Transverse colon (tissue), 4 donors: ENCODE measurements at regions not wholly inside any gene's neighbourhood (a gene's known extent, or its start where the extent isn't known, plus 50 kb on each side); places are given as distances from the start of the nearest gene placed in this dataset.

Experiments used
- DNase-seq: peaks from one replicate; pipeline ENCODE4 v3.0.0-alpha.2; 2019
- H3K27ac ChIP-seq, 4 donors: fragments of 200-600 bp; sonication (generic); 2 replicates each; pipeline ENCODE4 v1.5.1; 2016 to 2018; ENCODE audit warnings: inconsistent platforms in 4 of 4
- H3K27me3 ChIP-seq: fragments of 200-600 bp; sonication (generic); 2 replicates; pipeline ENCODE4 v1.5.1; 2017; ENCODE audit warnings: inconsistent platforms
- H3K36me3 ChIP-seq, 4 donors: fragments of 200-600 bp; sonication (generic); 2 replicates each; pipeline ENCODE4 v1.5.1; 2017 to 2019; ENCODE audit warnings: inconsistent platforms in 4 of 4
- H3K4me1 ChIP-seq, 4 donors: fragments of 200-600 bp; sonication (generic); 2 replicates each; pipeline ENCODE4 v1.5.1; 2017 to 2020; ENCODE audit warnings: inconsistent platforms in 4 of 4
- H3K4me3 ChIP-seq, 4 donors: fragments of 200-600 bp; sonication (generic); 1 replicate in 1 of 4; 2 replicates in 3 of 4; pipeline versions ENCODE4 v1.5.1 to v1.6.1; 2017 to 2019; ENCODE audit warnings: inconsistent platforms in 4 of 4
- H3K9me3 ChIP-seq, 2 donors: fragments of 200-600 bp; sonication (generic); 2 replicates each; pipeline ENCODE4 v1.5.1; 2017 to 2019; ENCODE audit warnings: inconsistent platforms in 2 of 2
- EP300 ChIP-seq: sonication (generic); formaldehyde crosslinking; IDR thresholded peaks from one replicate; pipeline ENCODE4 v1.6.1; 2017; ENCODE audit warnings: antibody characterized with exemption, low read depth
- POLR2A ChIP-seq: fragments of 450-650 bp; IDR thresholded peaks from one replicate; pipeline ENCODE4 v1.6.1; 2016; ENCODE audit warnings: antibody characterized with exemption, mild to moderate bottlenecking, moderate library complexity
- POLR2AphosphoS5 ChIP-seq, 3 donors: sonication (generic); formaldehyde crosslinking; IDR thresholded peaks; one replicate each; pipeline ENCODE4 v1.6.1; 2016; ENCODE audit warnings: antibody characterized with exemption in 3 of 3
- WGBS, 2 donors: methylation state at CpG; one replicate each; pipeline ENCODE4 v1.1.5; 2018; ENCODE audit warnings: low coverage in 1 of 2; 5-methylcytosine and 5-hydroxymethylcytosine counted together
- in situ Hi-C, 4 donors: fragments of 200-750 bp; cut with MboI; loops; one replicate each; pipeline versions ENCODE4 v1.15.0 to v1.15.1; 2017; ENCODE audit warnings: low sequenced_read_pairs in 3 of 4, low pct_ligation_motif_present in 1 of 4, low pct_unique_long_range_greater_than_20kb in 1 of 4
- intact Hi-C: fragments of 100-400 bp; cut with DNase I; formaldehyde crosslinking; loops from one replicate; pipeline ENCODE4 v1.15.1; 2023; ENCODE audit warnings: low total_unique reads
- TF ChIP-seq, protein P1 (sequence below), 5 experiments: fragments of 200-600 bp in 3 of 5; fragments of 450-650 bp in 2 of 5; sonication (generic) in 3 of 5; IDR thresholded peaks; 1 replicate in 2 of 5; 2 replicates in 3 of 5; pipeline ENCODE4 v1.5.1; 2016 to 2017; ENCODE audit warnings: antibody characterized with exemption in 5 of 5, inconsistent platforms in 3 of 5, mild to moderate bottlenecking in 2 of 5, moderate library complexity in 1 of 5

DNA sequence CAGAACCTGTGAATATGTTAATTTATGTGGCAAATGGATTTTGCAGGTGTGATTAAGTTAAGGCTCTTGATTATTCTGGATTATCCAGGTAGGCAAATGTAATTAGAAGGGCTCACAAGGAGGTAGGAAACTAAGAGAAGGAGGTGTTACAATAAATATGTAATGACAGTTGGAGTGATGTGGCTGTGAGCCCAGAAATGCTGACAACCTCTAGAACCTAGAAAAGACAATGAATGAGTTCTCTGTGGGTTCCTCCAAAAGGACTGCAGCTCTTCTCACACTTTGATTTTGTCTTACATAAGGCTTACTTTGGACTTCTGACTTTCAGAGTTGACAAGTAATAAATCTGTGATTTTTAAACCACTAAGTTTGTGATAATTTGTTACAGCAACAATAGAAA is 406.6 kb upstream of the EPHA7 start:
- Histone ChIP-seq H3K9me3 (no peaks in the 10 kb centered on the region), H3K4me3 (no peak overlapping the region), H3K4me1 (no peaks in the 10 kb centered on the region), H3K27me3 (no peaks in the 10 kb centered on the region), H3K27ac (no peak overlapping the region), H3K36me3 (no peaks in the 10 kb centered on the region)
- intact Hi-C loops: no loop called here
- TF ChIP-seq, protein P1, sequence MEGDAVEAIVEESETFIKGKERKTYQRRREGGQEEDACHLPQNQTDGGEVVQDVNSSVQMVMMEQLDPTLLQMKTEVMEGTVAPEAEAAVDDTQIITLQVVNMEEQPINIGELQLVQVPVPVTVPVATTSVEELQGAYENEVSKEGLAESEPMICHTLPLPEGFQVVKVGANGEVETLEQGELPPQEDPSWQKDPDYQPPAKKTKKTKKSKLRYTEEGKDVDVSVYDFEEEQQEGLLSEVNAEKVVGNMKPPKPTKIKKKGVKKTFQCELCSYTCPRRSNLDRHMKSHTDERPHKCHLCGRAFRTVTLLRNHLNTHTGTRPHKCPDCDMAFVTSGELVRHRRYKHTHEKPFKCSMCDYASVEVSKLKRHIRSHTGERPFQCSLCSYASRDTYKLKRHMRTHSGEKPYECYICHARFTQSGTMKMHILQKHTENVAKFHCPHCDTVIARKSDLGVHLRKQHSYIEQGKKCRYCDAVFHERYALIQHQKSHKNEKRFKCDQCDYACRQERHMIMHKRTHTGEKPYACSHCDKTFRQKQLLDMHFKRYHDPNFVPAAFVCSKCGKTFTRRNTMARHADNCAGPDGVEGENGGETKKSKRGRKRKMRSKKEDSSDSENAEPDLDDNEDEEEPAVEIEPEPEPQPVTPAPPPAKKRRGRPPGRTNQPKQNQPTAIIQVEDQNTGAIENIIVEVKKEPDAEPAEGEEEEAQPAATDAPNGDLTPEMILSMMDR (IDR thresholded peaks at IDR 0.05): no peak
- no peak for TF ChIP-seq POLR2A
- TF ChIP-seq POLR2AphosphoS5 (IDR thresholded peaks at IDR 0.05): no peak
- no peak for TF ChIP-seq EP300
- DNase-seq: no peak
- in situ Hi-C loops: no loop called here

DNA sequence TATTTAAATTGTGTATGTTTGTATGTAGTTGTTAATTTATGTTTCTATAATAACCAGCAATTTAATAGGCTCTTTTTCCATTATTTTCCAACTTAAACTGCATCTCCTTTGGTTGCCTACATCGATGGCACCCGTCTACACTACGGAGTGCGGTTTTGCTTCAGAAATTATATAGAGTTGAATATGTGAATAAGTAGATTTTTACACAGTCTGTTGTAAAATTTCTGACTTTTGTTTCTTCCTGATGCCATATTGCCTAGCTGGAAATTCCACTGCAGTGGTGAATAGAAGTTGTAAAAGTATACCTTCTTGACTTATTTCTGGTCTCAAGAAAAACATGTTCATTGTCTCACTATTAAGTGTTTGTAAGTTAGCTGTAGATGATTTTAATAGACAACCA is 404.1 kb upstream of the EPHA7 start:
- Histone ChIP-seq H3K27ac (no peak overlapping the region), H3K9me3 (no peaks in the 10 kb centered on the region), H3K36me3 (no peaks in the 10 kb centered on the region), H3K27me3 (no peaks in the 10 kb centered on the region), H3K4me1 (no peaks in the 10 kb centered on the region), H3K4me3 (no peak overlapping the region)
- TF ChIP-seq POLR2A (no peak), EP300 (no peak), POLR2AphosphoS5 (IDR thresholded peaks at IDR 0.05) (no peak)
- TF ChIP-seq, protein P1 (IDR thresholded peaks at IDR 0.05): no peak
- 94 to 97% methylated on average over 4 of the region's 4 CpGs for WGBS, 2 donors
- intact Hi-C loops (no loop called here), in situ Hi-C loops (no loop called here)
- no peak for DNase-seq

DNA sequence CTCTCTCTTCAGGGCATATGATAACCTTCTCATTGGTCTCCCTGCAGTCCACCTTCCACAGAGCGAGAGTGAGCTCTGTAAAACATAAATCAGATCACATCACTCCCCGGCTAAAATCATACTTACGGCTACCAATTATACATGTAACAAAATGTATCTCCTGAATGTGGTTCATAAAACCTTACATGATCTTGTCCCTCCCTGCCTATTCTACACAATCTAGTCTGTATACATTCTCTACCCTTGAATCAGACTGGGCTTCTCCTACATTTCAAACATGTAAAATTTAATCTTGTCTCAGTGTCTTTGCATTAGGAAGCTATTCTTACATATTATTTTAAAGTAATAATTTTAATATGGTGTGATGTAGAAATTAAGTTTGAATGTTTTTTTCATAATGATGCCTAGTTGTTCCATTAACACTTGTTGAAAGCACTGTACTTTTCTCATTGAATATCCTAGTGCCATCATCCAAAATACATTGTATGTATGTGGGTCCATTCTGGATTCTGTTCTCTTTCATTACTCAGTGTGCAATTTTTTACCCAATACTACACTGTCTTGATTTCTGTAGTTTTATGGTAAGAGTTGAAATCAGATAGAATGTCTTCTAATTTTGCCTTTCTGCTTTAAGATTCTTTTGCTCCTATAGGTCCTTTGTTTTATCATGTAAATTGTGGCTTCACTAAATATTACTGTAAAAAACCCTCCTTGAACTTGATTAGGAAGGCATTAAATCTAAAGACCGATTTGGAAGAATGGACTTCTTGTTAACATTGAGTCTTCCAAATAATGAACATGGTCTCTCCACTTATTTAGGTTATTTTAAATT is 403.3 kb upstream of the EPHA7 start:
- TF ChIP-seq, protein P1 (IDR thresholded peaks at IDR 0.05): no peak
- TF ChIP-seq EP300 (no peak), POLR2A (no peak), POLR2AphosphoS5 (IDR thresholded peaks at IDR 0.05) (no peak)
- Histone ChIP-seq H3K9me3 (no peaks in the 10 kb centered on the region), H3K4me3 (no peak overlapping the region), H3K36me3 (no peaks in the 10 kb centered on the region), H3K27me3 (no peaks in the 10 kb centered on the region), H3K4me1 (no peaks in the 10 kb centered on the region), H3K27ac (no peak overlapping the region)
- no peak for DNase-seq
- intact Hi-C loops (no loop called here), in situ Hi-C loops (no loop called here)
- 90 to 92% methylated on average over 4 of the region's 4 CpGs for WGBS, 2 donors

DNA sequence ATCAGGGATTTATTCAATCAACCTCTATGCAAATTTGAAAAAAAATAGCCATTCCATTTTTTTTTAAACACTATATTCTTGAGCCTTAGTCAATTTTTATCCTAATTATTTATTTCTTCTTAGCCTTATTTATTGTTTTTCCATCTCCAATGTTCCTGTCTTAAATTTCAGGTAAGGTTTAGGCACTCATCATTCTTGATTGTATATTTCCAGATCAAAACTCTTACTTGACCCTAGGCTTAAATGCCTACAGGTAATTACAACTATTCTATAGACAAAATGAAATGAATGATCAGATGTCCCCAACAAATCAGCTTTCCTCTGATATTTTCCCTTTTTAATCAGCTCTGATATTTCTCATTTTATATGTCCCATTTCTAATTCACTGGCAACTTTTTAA is 402.6 kb upstream of the EPHA7 start:
- no peaks in the 10 kb centered on the region for H3K4me1 ChIP-seq
- H3K4me3 ChIP-seq: no peak overlapping the region
- DNase-seq: no peak
- H3K36me3 ChIP-seq: no peaks in the 10 kb centered on the region
- TF ChIP-seq POLR2A (no peak), EP300 (no peak), POLR2AphosphoS5 (IDR thresholded peaks at IDR 0.05) (no peak)
- TF ChIP-seq, protein P1 (IDR thresholded peaks at IDR 0.05): no peak
- no peaks in the 10 kb centered on the region for H3K9me3 ChIP-seq
- no peak overlapping the region for H3K27ac ChIP-seq
- in situ Hi-C loops (no loop called here), intact Hi-C loops (no loop called here)
- H3K27me3 ChIP-seq: no peaks in the 10 kb centered on the region
